KBM-7 (cell line): ENCODE measurements at regions not wholly inside any gene's neighbourhood (a gene's known extent, or its start where the extent isn't known, plus 50 kb on each side); places are given as distances from the start of the nearest gene placed in this dataset.

Source experiments
- DNase-seq: peaks from one replicate; pipeline ENCODE4 v3.0.0-alpha.2; 2015
- in situ Hi-C: fragments of 300-500 bp; cut with MboI; formaldehyde crosslinking; loops from 2 replicates; pipeline ENCODE4 v1.14.3; 2020; ENCODE audit warnings: low sequenced_read_pairs, low pct_unique_long_range_greater_than_20kb, mixed read lengths

DNA sequence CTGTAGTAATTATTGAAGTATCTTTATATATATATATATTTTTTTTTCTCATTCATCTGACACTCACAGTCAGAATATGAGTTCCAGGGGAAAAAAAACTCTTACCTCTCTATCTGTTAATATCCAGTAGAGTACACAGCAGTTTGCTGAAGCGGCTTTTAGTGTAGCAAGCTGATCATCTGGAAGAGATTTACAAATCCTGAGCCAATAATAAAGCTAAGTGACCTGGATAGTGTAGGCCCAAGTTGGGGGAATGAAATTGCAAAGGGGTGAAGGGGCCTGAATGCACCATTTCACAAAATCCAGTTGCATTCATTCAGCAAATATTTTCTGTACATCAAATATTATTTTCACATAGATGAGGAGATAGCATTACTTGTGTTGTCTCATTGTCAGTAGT is 234.6 kb upstream of the FLRT2 start:
- in situ Hi-C loops: no loop called here
- no peak for DNase-seq

- DNase-seq: no peak
- in situ Hi-C loops: no loop called here
Measured at GRCh38 chr14:85296456-85297210, 233.3 kb upstream of the FLRT2 start.

DNA sequence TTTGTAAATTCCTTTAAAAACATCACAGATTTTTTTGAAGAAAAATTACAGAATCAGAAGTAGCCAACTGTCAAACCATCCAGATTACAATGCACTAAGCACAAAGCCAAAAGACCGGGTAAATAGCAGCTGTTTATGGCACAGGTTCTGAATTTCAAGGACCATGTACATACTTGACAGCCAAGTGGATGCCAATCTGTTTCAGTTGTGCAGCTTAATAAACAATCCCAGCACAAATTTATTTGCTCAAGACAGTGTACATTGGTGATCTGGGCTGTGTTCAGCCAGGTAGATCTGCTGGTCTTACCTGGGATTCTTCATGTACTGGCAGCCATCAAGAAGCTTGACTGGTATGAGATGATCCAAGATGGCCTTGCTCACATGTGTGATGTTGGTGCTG is 229.8 kb upstream of the FLRT2 start:
- in situ Hi-C loops: no loop called here
- no peak for DNase-seq

DNA sequence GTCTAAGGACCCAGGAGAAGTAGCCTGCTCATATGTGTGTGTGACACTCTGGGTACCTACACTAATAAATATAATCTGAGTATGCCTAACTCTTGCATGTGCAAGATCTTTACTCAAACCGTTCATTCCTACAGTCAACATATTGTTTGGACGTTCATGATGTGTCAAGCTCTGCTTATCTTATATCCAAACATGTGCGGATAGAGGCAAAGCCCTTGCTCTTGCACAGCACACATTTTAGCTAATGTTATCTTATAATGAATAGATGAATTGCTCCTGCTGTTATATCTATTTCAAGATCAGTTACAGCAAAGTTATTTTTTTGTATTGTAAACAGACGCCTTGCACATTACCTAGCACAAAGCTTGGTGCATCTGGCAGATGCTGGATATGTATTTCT is 228.4 kb upstream of the FLRT2 start:
- no peak for DNase-seq
- in situ Hi-C loops: no loop called here

DNA sequence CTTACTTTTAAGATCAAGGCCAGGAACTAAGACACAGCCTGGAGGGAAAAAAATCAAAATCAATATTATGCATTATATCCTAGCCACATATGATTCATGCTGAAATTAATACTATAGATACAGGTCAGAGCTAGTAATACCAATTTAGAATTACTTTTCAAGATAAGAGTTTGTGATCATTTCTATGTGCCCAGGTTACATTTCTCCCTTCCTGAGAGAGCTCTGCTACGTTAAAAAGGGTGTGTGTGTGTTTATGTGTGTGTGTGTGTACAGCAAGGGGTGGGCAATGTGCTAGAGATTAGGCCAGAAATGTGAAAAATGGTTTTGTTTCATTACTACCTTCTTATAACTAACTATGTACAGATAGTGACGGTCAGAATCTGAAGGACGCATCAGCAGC is 223.9 kb upstream of the FLRT2 start:
- in situ Hi-C loops: no loop called here
- DNase-seq: no peak

DNA sequence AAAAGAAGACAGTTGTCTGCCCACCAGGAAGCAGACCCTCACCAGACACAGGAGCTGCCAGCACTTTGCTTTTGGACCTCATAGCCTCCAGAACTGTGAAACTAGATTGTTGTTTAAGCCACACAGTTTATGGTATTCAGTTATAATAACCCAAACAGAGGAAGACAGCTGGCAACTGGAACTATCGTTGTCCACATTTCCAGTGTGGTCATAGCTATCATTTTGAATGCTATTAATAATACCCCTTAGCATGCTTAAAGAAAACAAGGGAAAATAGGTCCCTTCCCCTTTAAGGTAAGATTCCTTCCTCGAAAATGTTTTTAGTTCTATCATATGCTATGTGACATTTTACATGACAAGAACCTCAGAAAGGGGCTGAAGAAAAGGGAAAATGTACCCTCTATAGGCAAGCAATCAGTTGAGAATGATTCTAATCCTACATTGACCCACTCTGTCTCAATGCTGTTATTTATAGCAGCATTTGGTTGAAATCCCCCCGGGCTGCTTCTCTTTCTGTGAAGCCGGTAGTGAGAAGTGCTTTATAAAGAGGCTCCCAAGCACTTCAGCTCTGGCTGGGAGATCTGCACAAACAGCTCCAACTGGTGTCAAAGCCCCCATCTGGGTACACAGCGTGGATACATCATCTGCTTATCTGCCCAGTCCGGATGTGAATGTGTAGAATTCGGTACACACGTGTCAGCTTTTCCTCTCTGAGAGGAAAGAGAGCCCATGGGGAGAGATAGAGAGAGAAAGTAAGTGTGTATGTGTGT is 221.2 kb upstream of the FLRT2 start:
- no peak for DNase-seq
- in situ Hi-C loops: no loop called here

- in situ Hi-C loops: no loop called here
- DNase-seq: no peak
Measured at GRCh38 chr14:85310491-85311272, 219.3 kb upstream of the FLRT2 start.

- in situ Hi-C loops: no loop called here
- no peak for DNase-seq
Measured at GRCh38 chr14:85313560-85314207, 216.3 kb upstream of the FLRT2 start.

DNA sequence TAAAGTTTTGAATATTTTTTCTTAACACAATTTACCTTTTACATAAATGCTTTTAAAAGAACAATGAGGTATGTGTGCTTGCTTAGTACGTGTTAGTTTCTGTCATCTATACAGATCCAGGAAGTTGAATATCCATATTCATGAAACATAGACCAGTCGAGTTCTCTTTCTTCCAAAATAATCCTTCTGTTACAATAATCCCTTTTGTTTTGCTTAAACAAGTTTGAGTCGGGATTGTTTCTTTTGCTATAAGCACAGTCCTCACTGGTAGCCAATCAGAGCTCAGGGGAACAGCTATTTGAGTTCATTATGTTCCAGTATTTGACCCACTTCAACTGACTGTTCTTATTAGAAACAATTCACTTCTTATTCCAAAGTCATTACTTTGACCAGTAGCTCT is 214.7 kb upstream of the FLRT2 start:
- no peak for DNase-seq

GRCh38 chr14:85315733-85316290 is 214.1 kb upstream of the FLRT2 start:
- DNase-seq: no peak
- in situ Hi-C loops: no loop called here

More for the DNA sequence above, 214.7 kb upstream of the FLRT2 start:
- in situ Hi-C loops: no loop called here

DNA sequence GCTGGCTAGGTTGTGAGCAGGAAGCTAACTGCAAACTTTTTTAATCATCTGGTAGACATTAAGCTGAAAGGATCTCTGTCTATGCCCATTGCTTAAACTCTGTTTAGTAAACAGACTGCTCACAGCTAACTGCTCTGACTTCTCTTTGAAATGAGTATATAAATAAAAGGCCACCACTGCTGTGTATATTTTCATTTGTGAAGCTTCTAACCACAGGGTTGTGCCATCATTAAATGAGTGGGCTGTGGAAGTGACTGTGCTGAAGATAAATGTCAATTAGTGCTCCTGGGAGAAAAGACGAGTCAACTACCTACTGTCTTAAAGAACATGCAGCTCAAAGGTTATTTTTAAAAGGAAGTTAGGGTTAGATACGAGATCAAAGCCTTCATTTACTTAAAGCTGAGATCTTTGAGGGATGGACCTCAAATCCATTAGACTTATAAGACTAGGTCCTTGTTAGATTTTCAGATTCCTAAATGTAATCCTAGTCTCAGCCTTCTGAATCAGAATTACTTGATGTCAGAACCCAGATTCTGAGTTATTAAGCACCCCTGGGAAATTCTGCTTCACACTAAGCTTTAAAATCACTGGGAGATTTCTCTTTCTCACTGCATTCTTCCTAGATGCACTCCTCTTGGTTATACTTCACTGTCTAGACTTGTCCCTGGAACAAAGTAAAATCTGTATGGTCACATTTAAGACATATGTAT is 213.1 kb upstream of the FLRT2 start:
- in situ Hi-C loops: no loop called here
- no peak for DNase-seq

DNA sequence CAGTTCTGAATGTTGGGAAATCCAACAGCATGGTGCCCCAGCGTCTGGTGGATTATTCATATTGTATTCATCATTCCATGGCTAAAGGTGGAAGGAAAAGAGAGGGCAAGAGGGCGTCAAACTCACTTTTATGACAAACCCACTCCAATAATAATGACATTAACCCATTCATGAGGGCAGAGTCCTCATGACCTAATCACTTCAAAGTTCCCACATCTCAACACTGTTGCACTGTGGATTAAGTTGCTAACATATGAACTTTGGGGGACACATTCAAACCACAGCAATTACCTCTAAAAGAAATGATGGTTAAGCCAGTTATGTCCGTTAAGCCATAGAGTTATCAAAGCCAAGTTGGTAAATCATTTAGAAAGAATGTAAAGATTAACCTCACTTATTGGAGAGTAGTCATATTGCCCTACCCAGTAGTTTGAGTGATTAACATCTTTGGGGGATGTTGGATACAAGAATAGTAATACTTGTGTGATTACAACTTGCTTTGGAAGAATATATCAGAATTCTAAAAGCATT is 212.4 kb upstream of the FLRT2 start:
- DNase-seq: no peak
- in situ Hi-C loops: no loop called here

GRCh38 chr14:85319101-85319500 is 210.8 kb upstream of the FLRT2 start:
- DNase-seq: no peak
- in situ Hi-C loops: no loop called here

- in situ Hi-C loops: no loop called here
- DNase-seq: no peak
Measured at GRCh38 chr14:85319998-85320630, 209.8 kb upstream of the FLRT2 start.

DNA sequence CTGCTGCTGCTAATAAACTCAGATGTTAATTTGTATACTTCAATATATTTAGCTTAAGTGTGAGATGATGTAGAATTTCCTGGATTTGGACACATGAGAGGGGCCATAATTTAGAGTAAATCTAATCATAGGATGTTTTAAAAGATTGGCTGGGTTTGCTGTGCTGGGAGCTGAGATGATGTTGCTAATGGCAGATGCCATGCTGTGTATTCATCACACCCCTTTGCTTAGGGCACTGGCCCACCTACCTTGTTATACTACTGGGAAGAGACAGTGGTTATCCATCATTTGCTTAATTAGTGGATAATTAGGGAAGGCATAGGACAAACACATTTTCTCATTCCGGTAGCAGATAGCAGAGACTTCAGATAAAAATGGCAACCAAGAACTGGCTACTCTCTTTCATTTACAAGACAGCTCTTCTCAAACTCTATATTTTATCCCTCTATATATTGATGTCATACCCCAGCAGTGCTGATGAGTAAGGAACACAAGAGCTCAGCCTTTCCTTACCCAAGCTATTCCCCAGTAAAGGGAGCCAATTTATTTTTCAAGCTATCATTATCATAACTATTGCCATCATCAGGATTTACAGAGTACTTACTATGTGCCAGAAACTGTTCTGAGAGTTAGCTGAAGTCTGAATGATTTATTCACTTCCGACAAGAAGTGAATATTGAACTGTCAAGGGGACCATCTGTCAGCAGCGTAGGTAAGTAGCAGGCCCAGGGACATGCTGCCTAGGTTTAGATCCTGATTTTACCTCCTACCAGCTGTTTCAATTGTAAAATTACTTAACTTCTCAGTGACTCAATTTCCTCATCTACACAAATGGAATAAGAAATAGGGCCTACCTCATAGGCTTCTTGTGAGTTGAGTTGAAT is 204.6 kb upstream of the FLRT2 start:
- in situ Hi-C loops: no loop called here
- DNase-seq: no peak

- in situ Hi-C loops: no loop called here
- no peak for DNase-seq
Measured at GRCh38 chr14:85332401-85332800, 197.5 kb upstream of the FLRT2 start.

- DNase-seq: no peak
- in situ Hi-C loops: no loop called here
Measured at GRCh38 chr14:85333313-85333712, 196.6 kb upstream of the FLRT2 start.
